RWPE1 (cell line): ENCODE measurements at regions not wholly inside any gene's neighbourhood (a gene's known extent, or its start where the extent isn't known, plus 50 kb on each side); places are given as distances from the start of the nearest gene placed in this dataset.
A peak's percentile ranks its signal among the peaks of the same experiment; 100 is the strongest.

ENCODE experiments used
- CTCF ChIA-PET: fragments of 350-600 bp; sonication (Branson Sonifier 250); formaldehyde crosslinking; extraction: SDS; loops from one replicate; lab custom pipeline; 2021; lab: Yijun Ruan, JAX
- POLR2A ChIA-PET: fragments of 400-600 bp; formaldehyde crosslinking; extraction: SDS; loops from one replicate; lab custom pipeline; 2020; ENCODE audit warnings: antibody characterized with exemption; ENCODE audit not compliant: low non-redundant PET; lab: Yijun Ruan, JAX
- DNase-seq: peaks from one replicate; pipeline ENCODE4 v3.0.0; 2012; ENCODE audit warnings: low spot score
- H3K27ac ChIP-seq: fragments of 450-650 bp; 2 replicates; pipeline ENCODE4 v1.5.1; 2017
- CTCF ChIP-seq: fragments of 450-650 bp; conservative IDR thresholded peaks from 2 replicates; pipeline ENCODE4 v1.5.1; 2017; ENCODE audit warnings: low read depth, mild to moderate bottlenecking

GRCh38 chr3:16114930-16115329 is 59.5 kb upstream of the GALNT15 start:
- ChIA-PET CTCF (interaction anchor here (0.7 kb wide), 1 partner anchor 13 kb away, joined by 3 read pairs; no protein-coding TSS in a partner anchor), POLR2A (no interaction called here)
- no peak for DNase-seq
- no peak for TF ChIP-seq CTCF
- no peak overlapping the region for H3K27ac ChIP-seq

DNA sequence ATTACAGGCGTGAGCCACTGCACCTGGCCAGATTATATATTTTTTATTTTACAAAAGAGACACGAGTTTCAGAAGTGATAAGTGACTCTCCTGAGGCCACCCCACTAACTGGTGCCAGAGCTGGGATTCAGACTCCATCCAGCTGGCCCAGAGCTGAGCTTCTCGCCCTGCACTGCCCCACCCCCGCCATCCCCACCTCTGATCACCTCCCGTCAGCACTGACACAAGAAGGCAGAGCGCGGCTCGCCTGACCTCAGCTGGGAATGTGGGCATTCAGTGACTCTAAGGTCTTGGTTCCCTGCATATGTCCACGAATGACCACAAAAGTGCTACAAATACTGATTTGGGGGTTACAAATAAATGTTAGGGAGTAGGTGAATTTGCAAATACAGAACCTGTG is 56.1 kb upstream of the GALNT15 start:
- no peak overlapping the region for H3K27ac ChIP-seq
- POLR2A ChIA-PET = no interaction called here
- DNase-seq = no peak
- no peak for TF ChIP-seq CTCF
- CTCF ChIA-PET = no interaction called here

- no peak for TF ChIP-seq CTCF
- CTCF ChIA-PET = interaction anchor here (0.7 kb wide), 1 partner anchor 11 kb away, joined by 3 read pairs; no protein-coding TSS in a partner anchor
- POLR2A ChIA-PET = no interaction called here
- DNase-seq = no peak
- no peak overlapping the region for H3K27ac ChIP-seq
These were observed 54.6 kb upstream of the GALNT15 start for GRCh38 chr3:16119887-16120286.

GRCh38 chr3:16121391-16121790 is 53.1 kb upstream of the GALNT15 start:
- ChIA-PET POLR2A (no interaction called here), CTCF (no interaction called here)
- DNase-seq = no peak
- H3K27ac ChIP-seq = no peak overlapping the region
- TF ChIP-seq CTCF = no peak

GRCh38 chr3:16122155-16122554 is 52.3 kb upstream of the GALNT15 start:
- no peak for TF ChIP-seq CTCF
- no peak for DNase-seq
- CTCF ChIA-PET = no interaction called here
- POLR2A ChIA-PET = no interaction called here
- H3K27ac ChIP-seq = no peak overlapping the region

GRCh38 chr3:16122661-16123060 is 51.8 kb upstream of the GALNT15 start:
- TF ChIP-seq CTCF = no peak
- H3K27ac ChIP-seq = no peak overlapping the region
- ChIA-PET POLR2A (no interaction called here), CTCF (no interaction called here)
- no peak for DNase-seq

DNA sequence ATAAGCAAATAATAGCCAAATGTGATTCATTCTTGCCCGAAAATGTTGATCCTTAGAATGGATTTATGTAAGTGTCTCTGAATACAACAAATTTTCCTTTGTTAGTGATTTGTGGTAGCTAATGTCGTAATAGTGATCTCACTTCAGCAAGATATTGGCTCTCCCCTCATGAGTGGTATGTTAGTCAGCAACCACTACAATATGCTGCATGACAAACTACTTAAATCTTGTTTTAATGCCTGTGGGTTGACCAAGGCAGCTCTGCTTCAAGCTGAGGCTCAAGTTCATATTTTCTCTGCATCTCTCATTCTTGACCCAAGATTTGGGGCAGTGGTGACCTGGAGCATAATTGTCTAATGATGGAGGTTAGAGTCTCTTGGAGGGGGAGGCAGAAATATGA is 49.8 kb upstream of the GALNT15 start:
- no peak for TF ChIP-seq CTCF
- H3K27ac ChIP-seq = no peak overlapping the region
- CTCF ChIA-PET = no interaction called here
- POLR2A ChIA-PET = no interaction called here
- DNase-seq = peak; percentile 63
